Glomerular visceral epithelial cell (primary cell): ENCODE measurements at regions not wholly inside any gene's neighbourhood (a gene's known extent, or its start where the extent isn't known, plus 50 kb on each side); places are given as distances from the start of the nearest gene placed in this dataset.
A peak's percentile ranks its signal among the peaks of the same experiment; 100 is the strongest.
"Not testable (repeated sequence)": the region's sequence is repeated elsewhere in the genome, so short reads cannot be mapped to it uniquely, and the experiment has no call there.

Experiments
- DNase-seq: peaks from one replicate; pipeline ENCODE4 v3.0.0-alpha.2; 2016; ENCODE audit errors: extremely low spot score

GRCh38 chr3:171915275-171915674 is 72.1 kb downstream of the TMEM212 start:
- DNase-seq: no peak

- DNase-seq: no peak
These were observed 73.7 kb downstream of the TMEM212 start for GRCh38 chr3:171916888-171917287.

GRCh38 chr3:171922629-171923028 is 79.5 kb downstream of the TMEM212 start:
- DNase-seq: not testable (repeated sequence)

- not testable (repeated sequence) for DNase-seq
These were observed 80.5 kb downstream of the TMEM212 start for GRCh38 chr3:171923668-171924067.

GRCh38 chr3:171924864-171925263 is 81.7 kb downstream of the TMEM212 start:
- not testable (repeated sequence) for DNase-seq

GRCh38 chr3:171932153-171932611 is 89.0 kb downstream of the TMEM212 start:
- no peak for DNase-seq

GRCh38 chr3:171933441-171933840 is 90.3 kb downstream of the TMEM212 start:
- no peak for DNase-seq

- DNase-seq: no peak
These were observed 92.3 kb downstream of the TMEM212 start for GRCh38 chr3:171935261-171936123.

- DNase-seq: peak; percentile 28
These were observed 93.2 kb downstream of the TMEM212 start for GRCh38 chr3:171936191-171936841.

GRCh38 chr3:171939578-171939977 is 96.4 kb downstream of the TMEM212 start:
- DNase-seq: no peak

- no peak for DNase-seq
These were observed 97.1 kb downstream of the TMEM212 start for GRCh38 chr3:171940151-171940649.

- DNase-seq: no peak
These were observed 95.9 kb upstream of the FNDC3B start for GRCh38 chr3:171943262-171944117.

GRCh38 chr3:171944118-171945016 is 95.0 kb upstream of the FNDC3B start:
- DNase-seq: no peak

GRCh38 chr3:171948674-171949073 is 90.7 kb upstream of the FNDC3B start:
- no peak for DNase-seq

- DNase-seq: no peak
These were observed 89.8 kb upstream of the FNDC3B start for GRCh38 chr3:171949554-171949953.

- peak; percentile 28 for DNase-seq
These were observed 89.0 kb upstream of the FNDC3B start for GRCh38 chr3:171950373-171950772.

GRCh38 chr3:171951597-171951996 is 87.8 kb upstream of the FNDC3B start:
- no peak for DNase-seq

GRCh38 chr3:171953301-171954022 is 85.9 kb upstream of the FNDC3B start:
- DNase-seq: no peak

GRCh38 chr3:171954690-171955383 is 84.5 kb upstream of the FNDC3B start:
- no peak for DNase-seq

- no peak for DNase-seq
These were observed 83.8 kb upstream of the FNDC3B start for GRCh38 chr3:171955598-171955997.
